ENCODE measurements at regions not wholly inside any gene's neighbourhood (a gene's known extent, or its start where the extent isn't known, plus 50 kb on each side); places are given as distances from the start of the nearest gene placed in this dataset.

DNA sequence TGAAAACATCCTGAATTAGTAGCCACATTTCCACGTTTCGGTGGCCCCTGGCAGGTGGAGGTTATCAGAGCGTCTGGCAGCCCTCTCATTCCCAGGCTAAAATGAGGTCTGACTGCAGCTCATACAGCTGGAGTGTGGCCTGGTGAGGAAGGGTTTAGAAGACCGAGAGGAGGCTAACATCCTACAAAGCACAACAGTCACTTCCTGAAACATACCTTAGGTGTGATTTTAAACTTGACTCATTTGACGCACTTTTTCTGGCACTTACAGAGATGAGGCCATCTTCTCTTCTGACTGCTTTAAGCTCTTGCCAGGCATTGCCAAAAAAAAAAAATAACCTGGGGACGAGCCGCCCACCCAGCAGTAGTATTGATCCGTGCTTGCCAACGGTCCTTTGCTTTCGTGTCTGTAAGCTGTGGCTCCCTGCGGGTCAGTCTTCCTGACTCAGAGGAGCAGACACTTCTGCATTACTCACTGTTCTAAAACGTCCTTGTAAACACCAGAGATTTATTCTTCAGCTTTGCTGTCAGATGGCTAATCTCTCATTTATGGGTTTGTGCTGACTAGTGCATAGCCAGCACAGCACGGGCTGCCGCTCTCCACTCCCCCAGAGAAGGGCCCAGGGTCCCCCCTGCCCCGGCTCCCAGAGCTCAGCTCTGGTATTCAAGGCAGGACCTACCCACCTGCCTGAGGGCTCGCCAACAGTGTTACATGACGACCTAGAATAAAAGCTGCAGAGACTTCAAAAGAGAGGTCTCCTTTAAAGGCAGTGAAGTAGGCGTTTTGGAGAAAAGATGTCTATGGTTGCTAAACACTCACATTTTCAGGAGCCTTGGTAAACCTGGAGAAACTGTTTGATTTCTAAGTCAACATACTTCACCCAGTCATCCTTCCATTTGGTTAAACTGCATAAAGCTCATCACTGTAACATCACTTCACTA, 78.5 kb upstream of the FRMD1 start:
- intact Hi-C loops (cut with micrococcal nuclease; ENCODE audit: unreplicated experiment), result no loop called here
- TF ChIP-seq, protein P1, sequence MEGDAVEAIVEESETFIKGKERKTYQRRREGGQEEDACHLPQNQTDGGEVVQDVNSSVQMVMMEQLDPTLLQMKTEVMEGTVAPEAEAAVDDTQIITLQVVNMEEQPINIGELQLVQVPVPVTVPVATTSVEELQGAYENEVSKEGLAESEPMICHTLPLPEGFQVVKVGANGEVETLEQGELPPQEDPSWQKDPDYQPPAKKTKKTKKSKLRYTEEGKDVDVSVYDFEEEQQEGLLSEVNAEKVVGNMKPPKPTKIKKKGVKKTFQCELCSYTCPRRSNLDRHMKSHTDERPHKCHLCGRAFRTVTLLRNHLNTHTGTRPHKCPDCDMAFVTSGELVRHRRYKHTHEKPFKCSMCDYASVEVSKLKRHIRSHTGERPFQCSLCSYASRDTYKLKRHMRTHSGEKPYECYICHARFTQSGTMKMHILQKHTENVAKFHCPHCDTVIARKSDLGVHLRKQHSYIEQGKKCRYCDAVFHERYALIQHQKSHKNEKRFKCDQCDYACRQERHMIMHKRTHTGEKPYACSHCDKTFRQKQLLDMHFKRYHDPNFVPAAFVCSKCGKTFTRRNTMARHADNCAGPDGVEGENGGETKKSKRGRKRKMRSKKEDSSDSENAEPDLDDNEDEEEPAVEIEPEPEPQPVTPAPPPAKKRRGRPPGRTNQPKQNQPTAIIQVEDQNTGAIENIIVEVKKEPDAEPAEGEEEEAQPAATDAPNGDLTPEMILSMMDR (IDR thresholded peaks at IDR 0.05; ENCODE audit: insufficient read depth in 1 of 2, low read depth in 1 of 2, low read length in 1 of 2, severe bottlenecking in 1 of 2, unreplicated experiment in 1 of 2), result no peak
- BruUV-seq (replicated peaks), result no TSS peak
- no peak overlapping the region for H3K27ac Mint-ChIP-seq (ENCODE audit: unreplicated experiment)
- H3K4me1 ChIP-seq, result 0 out of 2 replicates have a peak, but pooled peaks cover 4% of the 10 kb centered on the region
- no peak for DNase-seq
- no peaks in the 10 kb centered on the region for H3K9me3 Mint-ChIP-seq (ENCODE audit: unreplicated experiment)
- no peaks in the 10 kb centered on the region for H3K9me3 ChIP-seq
- no peaks in the 10 kb centered on the region for H3K36me3 Mint-ChIP-seq (ENCODE audit: insufficient read depth, unreplicated experiment)
- CTCF ChIA-PET, result no interaction called here
- POLR2A ChIA-PET, result no interaction called here
- peaks cover 14% of the 10 kb centered on the region for H3K4me1 Mint-ChIP-seq (ENCODE audit: low read depth, unreplicated experiment)
- no peaks in the 10 kb centered on the region for H3K36me3 ChIP-seq (ENCODE audit: control insufficient read depth, insufficient read depth, low read length)
- no peaks in the 10 kb centered on the region for H3K27me3 Mint-ChIP-seq (ENCODE audit: insufficient read depth, unreplicated experiment)
- no peaks in the 10 kb centered on the region for H3K27me3 ChIP-seq (replicated peaks; ENCODE audit: control insufficient read depth, insufficient read depth, low read length)
- H3K4me3 ChIP-seq (ENCODE audit: low read depth, low read length), result no peak overlapping the region
- no peak overlapping the region for H3K4me3 Mint-ChIP-seq (ENCODE audit: unreplicated experiment)

DNA sequence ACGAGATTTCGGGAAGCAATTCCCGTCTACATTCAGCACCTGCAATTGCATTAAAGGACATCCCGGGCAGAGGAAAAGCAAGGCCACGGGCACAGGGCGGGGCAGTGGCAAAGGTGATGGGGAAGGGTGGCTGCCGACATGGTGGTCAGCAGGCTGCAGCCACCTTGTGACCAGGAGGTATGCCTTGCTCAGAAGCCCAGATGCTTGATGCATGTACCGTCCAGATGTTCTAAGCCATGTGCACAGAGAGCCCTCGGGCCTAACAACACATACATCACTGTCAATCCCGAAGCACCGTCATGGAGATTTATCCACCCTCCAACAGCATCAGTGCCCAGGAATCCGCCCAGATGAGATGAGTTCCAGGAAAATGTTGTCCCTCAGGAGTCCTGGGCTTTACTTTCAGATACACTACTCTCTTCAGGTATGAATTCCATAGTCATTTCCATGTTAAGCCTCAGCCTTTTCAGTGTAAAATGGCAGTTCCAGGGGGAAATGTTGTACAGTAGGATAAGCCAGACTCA, 77.8 kb upstream of the FRMD1 start:
- H3K36me3 Mint-ChIP-seq (ENCODE audit: insufficient read depth, unreplicated experiment), result no peaks in the 10 kb centered on the region
- no peak overlapping the region for H3K4me3 ChIP-seq (ENCODE audit: low read depth, low read length)
- intact Hi-C loops (cut with micrococcal nuclease; ENCODE audit: unreplicated experiment), result no loop called here
- no peak overlapping the region for H3K27ac Mint-ChIP-seq (ENCODE audit: unreplicated experiment)
- no peaks in the 10 kb centered on the region for H3K27me3 Mint-ChIP-seq (ENCODE audit: insufficient read depth, unreplicated experiment)
- 0 out of 2 replicates have a peak, but pooled peaks cover 4% of the 10 kb centered on the region for H3K4me1 ChIP-seq
- no peak for DNase-seq
- peaks cover 14% of the 10 kb centered on the region for H3K4me1 Mint-ChIP-seq (ENCODE audit: low read depth, unreplicated experiment)
- H3K27me3 ChIP-seq (replicated peaks; ENCODE audit: control insufficient read depth, insufficient read depth, low read length), result no peaks in the 10 kb centered on the region
- ChIA-PET CTCF (no interaction called here), POLR2A (no interaction called here)
- TF ChIP-seq, protein P1 (IDR thresholded peaks at IDR 0.05; ENCODE audit: insufficient read depth in 1 of 2, low read depth in 1 of 2, low read length in 1 of 2, severe bottlenecking in 1 of 2, unreplicated experiment in 1 of 2), result no peak
- no peak overlapping the region for H3K4me3 Mint-ChIP-seq (ENCODE audit: unreplicated experiment)
- H3K36me3 ChIP-seq (ENCODE audit: control insufficient read depth, insufficient read depth, low read length), result no peaks in the 10 kb centered on the region
- H3K9me3 ChIP-seq, result no peaks in the 10 kb centered on the region
- no TSS peak for BruUV-seq (replicated peaks)
- H3K9me3 Mint-ChIP-seq (ENCODE audit: unreplicated experiment), result no peaks in the 10 kb centered on the region

DNA sequence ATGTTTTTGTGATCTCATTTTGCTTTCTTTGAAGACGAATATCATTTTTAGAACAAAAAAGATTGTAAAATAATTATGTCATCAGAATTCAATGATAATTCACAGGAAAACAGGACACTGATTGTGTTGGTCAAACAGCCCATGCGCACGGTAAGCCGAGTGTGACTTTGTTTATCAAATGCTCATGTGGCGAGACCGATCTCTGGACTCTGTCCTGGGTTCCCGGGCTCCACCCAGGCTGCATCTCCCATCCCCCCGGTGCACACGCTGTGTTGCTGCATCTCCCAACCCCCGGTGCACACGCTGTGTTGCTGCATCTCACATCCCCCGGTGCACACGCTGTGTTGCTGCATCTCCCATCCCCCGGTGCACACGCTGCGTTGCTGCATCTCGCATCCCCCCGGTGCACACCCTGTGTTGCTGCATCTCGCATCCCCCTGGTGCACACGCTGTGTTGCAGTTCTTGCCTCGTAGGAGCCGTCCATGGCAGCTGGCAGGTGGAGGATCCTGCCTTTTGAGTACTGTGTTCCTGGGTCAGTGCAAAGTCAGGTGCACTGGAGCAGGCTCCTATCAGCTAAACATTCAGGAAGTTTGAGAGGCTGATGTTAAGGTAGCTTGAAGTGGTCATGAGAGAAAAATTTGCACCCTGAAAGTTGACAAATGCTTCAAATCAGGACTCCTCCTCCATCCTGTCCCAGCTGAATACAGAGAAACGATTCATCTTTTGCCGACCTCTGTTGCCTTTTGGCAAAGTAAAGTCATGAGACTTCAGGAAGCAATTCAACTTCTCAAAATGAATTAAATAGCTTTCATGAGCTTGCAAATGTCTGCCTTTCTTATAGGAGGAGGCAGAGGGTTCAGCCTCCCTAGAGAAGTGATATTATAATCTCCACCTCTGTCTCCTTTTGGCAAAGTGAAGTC, 77.1 kb upstream of the FRMD1 start:
- CTCF ChIA-PET, result no interaction called here
- Histone ChIP-seq H3K4me1 (0 out of 2 replicates have a peak, but pooled peaks cover 4% of the 10 kb centered on the region), H3K4me3 (ENCODE audit: low read depth, low read length) (no peak overlapping the region), H3K27me3 (replicated peaks; ENCODE audit: control insufficient read depth, insufficient read depth, low read length) (no peaks in the 10 kb centered on the region), H3K36me3 (ENCODE audit: control insufficient read depth, insufficient read depth, low read length) (no peaks in the 10 kb centered on the region), H3K9me3 (no peaks in the 10 kb centered on the region)
- intact Hi-C loops (cut with micrococcal nuclease; ENCODE audit: unreplicated experiment), result no loop called here
- no peaks in the 10 kb centered on the region for H3K27me3 Mint-ChIP-seq (ENCODE audit: insufficient read depth, unreplicated experiment)
- peaks cover 14% of the 10 kb centered on the region for H3K4me1 Mint-ChIP-seq (ENCODE audit: low read depth, unreplicated experiment)
- H3K9me3 Mint-ChIP-seq (ENCODE audit: unreplicated experiment), result no peaks in the 10 kb centered on the region
- no peak overlapping the region for H3K27ac Mint-ChIP-seq (ENCODE audit: unreplicated experiment)
- POLR2A ChIA-PET, result no interaction called here
- TF ChIP-seq, protein P1 (IDR thresholded peaks at IDR 0.05; ENCODE audit: insufficient read depth in 1 of 2, low read depth in 1 of 2, low read length in 1 of 2, severe bottlenecking in 1 of 2, unreplicated experiment in 1 of 2), result no peak
- no peak overlapping the region for H3K4me3 Mint-ChIP-seq (ENCODE audit: unreplicated experiment)
- BruUV-seq (replicated peaks), result no TSS peak
- H3K36me3 Mint-ChIP-seq (ENCODE audit: insufficient read depth, unreplicated experiment), result no peaks in the 10 kb centered on the region
- DNase-seq, result no peak

All from Caco-2 (cell line).